Astrocyte of the cerebellum (primary cell): ENCODE measurements at regions not wholly inside any gene's neighbourhood (a gene's known extent, or its start where the extent isn't known, plus 50 kb on each side); places are given as distances from the start of the nearest gene placed in this dataset.

Source experiments
- DNase-seq: peaks from one replicate; pipeline ENCODE4 v3.0.0-alpha.2; 2011; ENCODE audit warnings: low read depth
- H3K4me3 ChIP-seq: 2 replicates; pipeline ENCODE4 v1.5.1; 2011; ENCODE audit warnings: mild to moderate bottlenecking, low read depth, low read length, moderate library complexity
- CTCF ChIP-seq: IDR thresholded peaks from 2 replicates; pipeline ENCODE4 v1.5.1; 2012; ENCODE audit warnings: low read length, low read depth, moderate library complexity, mild to moderate bottlenecking; ENCODE audit errors: missing control alignments
- in situ Hi-C: cut with HindIII; loops from 2 replicates; pipeline ENCODE4 v1.10.0; 2017; ENCODE audit warnings: low sequenced_read_pairs

- in situ Hi-C loops, result loop anchor here (5.0 kb wide), 2 partner anchors 85 to 100 kb away; no protein-coding TSS in a partner anchor
- no peak overlapping the region for H3K4me3 ChIP-seq
- no peak for TF ChIP-seq CTCF
- DNase-seq, result no peak
These were observed 130.5 kb upstream of the CPEB4 start for GRCh38 chr5:173757403-173758209.

GRCh38 chr5:173758676-173759075 lies 129.5 kb upstream of the CPEB4 start:
- TF ChIP-seq CTCF, result no peak
- DNase-seq, result no peak

GRCh38 chr5:173759691-173760090 lies 128.5 kb upstream of the CPEB4 start:
- TF ChIP-seq CTCF, result no peak
- no peak for DNase-seq
- H3K4me3 ChIP-seq, result no peak overlapping the region
- in situ Hi-C loops, result loop anchor here (5.0 kb wide), 2 partner anchors 83 to 102 kb away; no protein-coding TSS in a partner anchor

More at GRCh38 chr5:173758676-173759075, 129.5 kb upstream of the CPEB4 start:
- in situ Hi-C loops, result loop anchor here (5.0 kb wide), 2 partner anchors 84 to 101 kb away; no protein-coding TSS in a partner anchor
- no peak overlapping the region for H3K4me3 ChIP-seq

- H3K4me3 ChIP-seq, result no peak overlapping the region
- TF ChIP-seq CTCF, result no peak
- no peak for DNase-seq
- in situ Hi-C loops, result no loop called here
These were observed 127.5 kb upstream of the CPEB4 start for GRCh38 chr5:173760461-173761177.

GRCh38 chr5:173761178-173761513 lies 127.0 kb upstream of the CPEB4 start:
- in situ Hi-C loops, result no loop called here
- no peak for DNase-seq
- H3K4me3 ChIP-seq, result no peak overlapping the region
- no peak for TF ChIP-seq CTCF

- TF ChIP-seq CTCF, result no peak
- in situ Hi-C loops, result no loop called here
- no peak overlapping the region for H3K4me3 ChIP-seq
- no peak for DNase-seq
These were observed 126.1 kb upstream of the CPEB4 start for GRCh38 chr5:173762045-173762444.
